ENCODE measurements at regions not wholly inside any gene's neighbourhood (a gene's known extent, or its start where the extent isn't known, plus 50 kb on each side); places are given as distances from the start of the nearest gene placed in this dataset.

GRCh38 chr3:39558775-39559306 is 91.4 kb downstream of the MOBP start:
- no peak overlapping the region for H2BK12ac ChIP-seq (ENCODE audit: low read length in 2 of 2)
- no peaks in the 10 kb centered on the region for H3K4me1 ChIP-seq (ENCODE audit: control insufficient read depth, insufficient read depth, low read depth, low read length)
- H2BK15ac ChIP-seq (ENCODE audit: low read depth, poor library complexity, severe bottlenecking), result no peak overlapping the region
- H3K23ac ChIP-seq (ENCODE audit: low read length in 2 of 2), result no peak overlapping the region
- no peaks in the 10 kb centered on the region for H3K27me3 ChIP-seq (ENCODE audit: control insufficient read depth in 1 of 2, insufficient read depth in 1 of 2, low read length in 2 of 2)
- H3K14ac ChIP-seq (ENCODE audit: low read length in 2 of 2), result no peak overlapping the region
- H4K91ac ChIP-seq (ENCODE audit: low read length), result no peak overlapping the region
- no peak overlapping the region for H2AFZ ChIP-seq (ENCODE audit: low read depth, low read length)
- no peak overlapping the region for H4K8ac ChIP-seq (ENCODE audit: low read length)
- no peaks in the 10 kb centered on the region for H3K36me3 ChIP-seq (ENCODE audit: control insufficient read depth in 1 of 2, insufficient read depth in 2 of 2, low read depth in 1 of 2, low read length in 2 of 2)
- H3K4me3 ChIP-seq (ENCODE audit: insufficient read depth in 1 of 2, low read depth in 1 of 2, low read length in 2 of 2), result no peak overlapping the region
- 88% methylated on average over 3 of the region's 3 CpGs for WGBS
- H2AK5ac ChIP-seq (ENCODE audit: low read length, severe bottlenecking), result no peak overlapping the region
- no peaks in the 10 kb centered on the region for H3K9me3 ChIP-seq (ENCODE audit: control insufficient read depth, low read length)
- no peak overlapping the region for H3K18ac ChIP-seq (ENCODE audit: low read depth in 1 of 2, low read length in 2 of 2)
- H2BK5ac ChIP-seq (ENCODE audit: low read depth, low read length, poor library complexity, severe bottlenecking), result no peak overlapping the region
- no peak overlapping the region for H3K4ac ChIP-seq (ENCODE audit: low read depth in 1 of 2, low read length in 2 of 2)
- H3K27ac ChIP-seq (ENCODE audit: low read length, poor library complexity, severe bottlenecking), result no peak overlapping the region
- H3K79me1 ChIP-seq (replicated peaks; ENCODE audit: low read length, poor library complexity, severe bottlenecking), result no peaks in the 10 kb centered on the region
- H3K9ac ChIP-seq (ENCODE audit: low read length), result no peak overlapping the region
- no peak overlapping the region for H3K4me2 ChIP-seq (ENCODE audit: low read length, poor library complexity, severe bottlenecking)
- H2BK120ac ChIP-seq (ENCODE audit: low read depth, low read length), result no peak overlapping the region
- DNase-seq, result no peak

GRCh38 chr3:39559543-39559942 is 92.1 kb downstream of the MOBP start:
- DNase-seq, result no peak
- H3K4ac ChIP-seq (ENCODE audit: low read depth in 1 of 2, low read length in 2 of 2), result no peak overlapping the region
- no peaks in the 10 kb centered on the region for H3K79me1 ChIP-seq (replicated peaks; ENCODE audit: low read length, poor library complexity, severe bottlenecking)
- H3K14ac ChIP-seq (ENCODE audit: low read length in 2 of 2), result no peak overlapping the region
- H2BK120ac ChIP-seq (ENCODE audit: low read depth, low read length), result no peak overlapping the region
- H2BK5ac ChIP-seq (ENCODE audit: low read depth, low read length, poor library complexity, severe bottlenecking), result no peak overlapping the region
- H3K36me3 ChIP-seq (ENCODE audit: control insufficient read depth in 1 of 2, insufficient read depth in 2 of 2, low read depth in 1 of 2, low read length in 2 of 2), result no peaks in the 10 kb centered on the region
- no peak overlapping the region for H2AFZ ChIP-seq (ENCODE audit: low read depth, low read length)
- H2AK5ac ChIP-seq (ENCODE audit: low read length, severe bottlenecking), result no peak overlapping the region
- no peak overlapping the region for H3K9ac ChIP-seq (ENCODE audit: low read length)
- no peak overlapping the region for H3K4me3 ChIP-seq (ENCODE audit: insufficient read depth in 1 of 2, low read depth in 1 of 2, low read length in 2 of 2)
- no peak overlapping the region for H4K91ac ChIP-seq (ENCODE audit: low read length)
- no peak overlapping the region for H3K23ac ChIP-seq (ENCODE audit: low read length in 2 of 2)
- no peak overlapping the region for H3K18ac ChIP-seq (ENCODE audit: low read depth in 1 of 2, low read length in 2 of 2)
- H3K27ac ChIP-seq (ENCODE audit: low read length, poor library complexity, severe bottlenecking), result no peak overlapping the region
- H4K8ac ChIP-seq (ENCODE audit: low read length), result no peak overlapping the region
- no peak overlapping the region for H2BK15ac ChIP-seq (ENCODE audit: low read depth, poor library complexity, severe bottlenecking)
- H2BK12ac ChIP-seq (ENCODE audit: low read length in 2 of 2), result no peak overlapping the region
- no peaks in the 10 kb centered on the region for H3K9me3 ChIP-seq (ENCODE audit: control insufficient read depth, low read length)
- no peaks in the 10 kb centered on the region for H3K4me1 ChIP-seq (ENCODE audit: control insufficient read depth, insufficient read depth, low read depth, low read length)
- no peak overlapping the region for H3K4me2 ChIP-seq (ENCODE audit: low read length, poor library complexity, severe bottlenecking)
- peaks cover 0 to 2% of the 10 kb centered on the region in 2 experiments for H3K27me3 ChIP-seq (ENCODE audit: control insufficient read depth in 1 of 2, insufficient read depth in 1 of 2, low read length in 2 of 2)

- no peak overlapping the region for H4K91ac ChIP-seq (ENCODE audit: low read length)
- H2AFZ ChIP-seq (ENCODE audit: low read depth, low read length), result no peak overlapping the region
- no peaks in the 10 kb centered on the region for H3K36me3 ChIP-seq (ENCODE audit: control insufficient read depth in 1 of 2, insufficient read depth in 2 of 2, low read depth in 1 of 2, low read length in 2 of 2)
- no peak overlapping the region for H2BK5ac ChIP-seq (ENCODE audit: low read depth, low read length, poor library complexity, severe bottlenecking)
- H3K23ac ChIP-seq (ENCODE audit: low read length in 2 of 2), result no peak overlapping the region
- H4K8ac ChIP-seq (ENCODE audit: low read length), result no peak overlapping the region
- no peak overlapping the region for H3K4me2 ChIP-seq (ENCODE audit: low read length, poor library complexity, severe bottlenecking)
- H3K14ac ChIP-seq (ENCODE audit: low read length in 2 of 2), result no peak overlapping the region
- no peak for DNase-seq
- no peak overlapping the region for H3K4me3 ChIP-seq (ENCODE audit: insufficient read depth in 1 of 2, low read depth in 1 of 2, low read length in 2 of 2)
- no peaks in the 10 kb centered on the region for H3K79me1 ChIP-seq (replicated peaks; ENCODE audit: low read length, poor library complexity, severe bottlenecking)
- H2BK120ac ChIP-seq (ENCODE audit: low read depth, low read length), result no peak overlapping the region
- no peaks in the 10 kb centered on the region for H3K4me1 ChIP-seq (ENCODE audit: control insufficient read depth, insufficient read depth, low read depth, low read length)
- no peak overlapping the region for H3K4ac ChIP-seq (ENCODE audit: low read depth in 1 of 2, low read length in 2 of 2)
- peaks cover 7 to 12% of the 10 kb centered on the region in 2 experiments for H3K27me3 ChIP-seq (ENCODE audit: control insufficient read depth in 1 of 2, insufficient read depth in 1 of 2, low read length in 2 of 2)
- no peaks in the 10 kb centered on the region for H3K9me3 ChIP-seq (ENCODE audit: control insufficient read depth, low read length)
- no peak overlapping the region for H2BK12ac ChIP-seq (ENCODE audit: low read length in 2 of 2)
- no peak overlapping the region for H2AK5ac ChIP-seq (ENCODE audit: low read length, severe bottlenecking)
- H3K9ac ChIP-seq (ENCODE audit: low read length), result no peak overlapping the region
- H2BK15ac ChIP-seq (ENCODE audit: low read depth, poor library complexity, severe bottlenecking), result no peak overlapping the region
- no peak overlapping the region for H3K27ac ChIP-seq (ENCODE audit: low read length, poor library complexity, severe bottlenecking)
- no peak overlapping the region for H3K18ac ChIP-seq (ENCODE audit: low read depth in 1 of 2, low read length in 2 of 2)
Observed at GRCh38 chr3:39568508-39568907, 101.0 kb downstream of the MOBP start.

GRCh38 chr3:39569095-39569494 is 101.6 kb downstream of the MOBP start:
- H3K9me3 ChIP-seq (ENCODE audit: control insufficient read depth, low read length), result no peaks in the 10 kb centered on the region
- no peak overlapping the region for H2BK120ac ChIP-seq (ENCODE audit: low read depth, low read length)

More at GRCh38 chr3:39569095-39569494, 101.6 kb downstream of the MOBP start:
- no peak overlapping the region for H4K8ac ChIP-seq (ENCODE audit: low read length)
- H3K79me1 ChIP-seq (replicated peaks; ENCODE audit: low read length, poor library complexity, severe bottlenecking), result no peaks in the 10 kb centered on the region
- H3K18ac ChIP-seq (ENCODE audit: low read depth in 1 of 2, low read length in 2 of 2), result no peak overlapping the region
- no peak overlapping the region for H4K91ac ChIP-seq (ENCODE audit: low read length)
- H3K4ac ChIP-seq (ENCODE audit: low read depth in 1 of 2, low read length in 2 of 2), result no peak overlapping the region
- H3K14ac ChIP-seq (ENCODE audit: low read length in 2 of 2), result peak overlapping the region in 1 of 2 experiments; percentile 62
- H2AFZ ChIP-seq (ENCODE audit: low read depth, low read length), result no peak overlapping the region
- H3K4me1 ChIP-seq (ENCODE audit: control insufficient read depth, insufficient read depth, low read depth, low read length), result no peaks in the 10 kb centered on the region
- H3K9ac ChIP-seq (ENCODE audit: low read length), result no peak overlapping the region
- H3K27ac ChIP-seq (ENCODE audit: low read length, poor library complexity, severe bottlenecking), result no peak overlapping the region
- no peak overlapping the region for H3K4me3 ChIP-seq (ENCODE audit: insufficient read depth in 1 of 2, low read depth in 1 of 2, low read length in 2 of 2)
- no peak overlapping the region for H2BK12ac ChIP-seq (ENCODE audit: low read length in 2 of 2)
- no peak overlapping the region for H2BK5ac ChIP-seq (ENCODE audit: low read depth, low read length, poor library complexity, severe bottlenecking)
- no peak overlapping the region for H3K23ac ChIP-seq (ENCODE audit: low read length in 2 of 2)
- DNase-seq, result no peak
- H3K36me3 ChIP-seq (ENCODE audit: control insufficient read depth in 1 of 2, insufficient read depth in 2 of 2, low read depth in 1 of 2, low read length in 2 of 2), result no peaks in the 10 kb centered on the region
- H3K27me3 ChIP-seq (ENCODE audit: control insufficient read depth in 1 of 2, insufficient read depth in 1 of 2, low read length in 2 of 2), result peaks cover 7 to 12% of the 10 kb centered on the region in 2 experiments
- H2AK5ac ChIP-seq (ENCODE audit: low read length, severe bottlenecking), result no peak overlapping the region
- WGBS, result 71% methylated on average over 1 of the region's 2 CpGs
- H3K4me2 ChIP-seq (ENCODE audit: low read length, poor library complexity, severe bottlenecking), result no peak overlapping the region
- no peak overlapping the region for H2BK15ac ChIP-seq (ENCODE audit: low read depth, poor library complexity, severe bottlenecking)
